Thyroid gland (tissue), 4 donors: ENCODE measurements at regions not wholly inside any gene's neighbourhood (a gene's known extent, or its start where the extent isn't known, plus 50 kb on each side); places are given as distances from the start of the nearest gene placed in this dataset.

Source experiments
- DNase-seq, 2 donors: peaks; one replicate each; pipeline ENCODE4 v3.0.0-alpha.2; 2019
- H3K27ac ChIP-seq, 3 donors: fragments of 200-600 bp; sonication (generic); 1 replicate in 2 of 3; 2 replicates in 1 of 3; pipeline ENCODE4 v1.5.1; 2016 to 2019; ENCODE audit warnings: mild to moderate bottlenecking in 1 of 3, moderate library complexity in 1 of 3
- H3K27me3 ChIP-seq: fragments of 200-600 bp; sonication (generic); one replicate; pipeline ENCODE4 v1.5.1; 2019
- H3K36me3 ChIP-seq, 2 donors: fragments of 200-600 bp; sonication (generic); one replicate each; pipeline ENCODE4 v1.5.1; 2016 to 2019
- H3K4me1 ChIP-seq, 2 donors: fragments of 200-600 bp; sonication (generic); one replicate each; pipeline ENCODE4 v1.5.1; 2017 to 2019
- H3K4me3 ChIP-seq, 3 donors: fragments of 200-600 bp; sonication (generic); replicated peaks in 1 of 3; 1 replicate in 2 of 3; 2 replicates in 1 of 3; pipeline ENCODE4 v1.5.1; 2016; ENCODE audit warnings: mild to moderate bottlenecking in 1 of 3
- H3K9me3 ChIP-seq: fragments of 200-600 bp; sonication (generic); one replicate; pipeline ENCODE4 v1.5.1; 2017
- CTCF ChIP-seq, 6 experiments: fragments of 200-600 bp in 3 of 6; fragments of 450-650 bp in 3 of 6; sonication (generic) in 3 of 6; IDR thresholded peaks; one replicate each; pipeline ENCODE4 v1.5.1; 2016 to 2019; ENCODE audit warnings: antibody characterized with exemption in 6 of 6, mild to moderate bottlenecking in 2 of 6, inconsistent platforms in 1 of 6, moderate library complexity in 1 of 6
- POLR2A ChIP-seq, 2 donors: fragments of 450-650 bp; IDR thresholded peaks; one replicate each; pipeline ENCODE4 v1.6.1; 2017; ENCODE audit warnings: antibody characterized with exemption in 2 of 2, mild to moderate bottlenecking in 2 of 2, moderate library complexity in 1 of 2
- WGBS, 2 donors: methylation state at CpG; one replicate each; pipeline ENCODE4 v1.1.5; 2017; 5-methylcytosine and 5-hydroxymethylcytosine counted together
- intact Hi-C: fragments of 100-400 bp; cut with DNase I; formaldehyde crosslinking; loops from one replicate; pipeline ENCODE4 v1.15.1; 2023

GRCh38 chr18:39918847-39919246 lies 2036.2 kb upstream of the PIK3C3 start:
- no peaks in the 10 kb centered on the region for H3K27me3 ChIP-seq
- intact Hi-C loops: no loop called here
- no peak overlapping the region for H3K27ac ChIP-seq
- 79 to 87% methylated on average over 2 of the region's 2 CpGs for WGBS, 2 donors
- no peaks in the 10 kb centered on the region for H3K9me3 ChIP-seq
- H3K4me1 ChIP-seq: no peaks in the 10 kb centered on the region
- DNase-seq: no peak
- no peak for TF ChIP-seq CTCF (IDR thresholded peaks at IDR 0.05)
- no peak for TF ChIP-seq POLR2A (IDR thresholded peaks at IDR 0.05)
- H3K36me3 ChIP-seq: no peaks in the 10 kb centered on the region
- no peak overlapping the region for H3K4me3 ChIP-seq

GRCh38 chr18:39913672-39914366 lies 2041.2 kb upstream of the PIK3C3 start:
- no peak overlapping the region for H3K27ac ChIP-seq
- H3K9me3 ChIP-seq: no peaks in the 10 kb centered on the region
- H3K27me3 ChIP-seq: no peaks in the 10 kb centered on the region
- no peak for TF ChIP-seq CTCF (IDR thresholded peaks at IDR 0.05)
- TF ChIP-seq POLR2A (IDR thresholded peaks at IDR 0.05): no peak
- H3K36me3 ChIP-seq: no peaks in the 10 kb centered on the region
- H3K4me1 ChIP-seq: no peaks in the 10 kb centered on the region
- WGBS, 2 donors: 74 to 87% methylated on average over 4 of the region's 4 CpGs
- no peak overlapping the region for H3K4me3 ChIP-seq
- intact Hi-C loops: no loop called here
- DNase-seq: no peak

- H3K4me3 ChIP-seq: no peak overlapping the region
- no peak overlapping the region for H3K27ac ChIP-seq
- no peak for TF ChIP-seq CTCF (IDR thresholded peaks at IDR 0.05)
- TF ChIP-seq POLR2A (IDR thresholded peaks at IDR 0.05): no peak
- no peaks in the 10 kb centered on the region for H3K4me1 ChIP-seq
- no peaks in the 10 kb centered on the region for H3K36me3 ChIP-seq
- no peaks in the 10 kb centered on the region for H3K9me3 ChIP-seq
- DNase-seq: no peak
- intact Hi-C loops: no loop called here
- no peaks in the 10 kb centered on the region for H3K27me3 ChIP-seq
Observed at GRCh38 chr18:39911716-39912115, 2043.3 kb upstream of the PIK3C3 start.

GRCh38 chr18:39909706-39910105 lies 2045.3 kb upstream of the PIK3C3 start:
- H3K4me3 ChIP-seq: no peak overlapping the region
- no peak for TF ChIP-seq CTCF (IDR thresholded peaks at IDR 0.05)
- 66% methylated on average over 4 of the region's 4 CpGs for WGBS, 2 donors
- DNase-seq: no peak
- no peaks in the 10 kb centered on the region for H3K9me3 ChIP-seq
- no peaks in the 10 kb centered on the region for H3K36me3 ChIP-seq
- no peaks in the 10 kb centered on the region for H3K4me1 ChIP-seq
- H3K27ac ChIP-seq: no peak overlapping the region
- no peaks in the 10 kb centered on the region for H3K27me3 ChIP-seq
- intact Hi-C loops: no loop called here

GRCh38 chr18:39886136-39886535 lies 2068.9 kb upstream of the PIK3C3 start:
- intact Hi-C loops: no loop called here
- WGBS, 2 donors: 83 to 92% methylated on average over 1 of the region's 1 CpG
- DNase-seq: no peak
- no peaks in the 10 kb centered on the region for H3K4me1 ChIP-seq
- no peaks in the 10 kb centered on the region for H3K9me3 ChIP-seq
- H3K27me3 ChIP-seq: no peaks in the 10 kb centered on the region
- no peak overlapping the region for H3K27ac ChIP-seq
- TF ChIP-seq CTCF (IDR thresholded peaks at IDR 0.05): no peak
- TF ChIP-seq POLR2A (IDR thresholded peaks at IDR 0.05): no peak
- H3K36me3 ChIP-seq: no peaks in the 10 kb centered on the region
- H3K4me3 ChIP-seq: no peak overlapping the region
